Natural killer cell (primary cell): ENCODE measurements at regions not wholly inside any gene's neighbourhood (a gene's known extent, or its start where the extent isn't known, plus 50 kb on each side); places are given as distances from the start of the nearest gene placed in this dataset.

Source experiments
- ATAC-seq, 3 donors: fragments of 150-1000 bp in 2 of 3; fragments of 200-7000 bp in 1 of 3; cut with Tn5 transposase; 1 replicate in 1 of 3; 2 replicates in 2 of 3; pipeline ENCODE4 v1.10.0; 2021; ENCODE audit warnings: mild to moderate bottlenecking in 2 of 3, moderate library complexity in 2 of 3
- DNase-seq, 2 donors: peaks; one replicate each; pipeline versions ENCODE4 v3.0.0 to v3.0.0-alpha.2; 2013 to 2021; ENCODE audit warnings: mixed read lengths in 1 of 2
- H3K27ac ChIP-seq: one replicate; pipeline ENCODE4 v1.5.1; 2013; ENCODE audit warnings: mild to moderate bottlenecking, low read length
- H3K27me3 ChIP-seq: one replicate; pipeline ENCODE4 v1.6.1; 2013; ENCODE audit warnings: low read length; ENCODE audit not compliant: control insufficient read depth, insufficient read depth
- H3K36me3 ChIP-seq: one replicate; pipeline ENCODE4 v1.6.1; 2013; ENCODE audit warnings: low read length; ENCODE audit not compliant: control insufficient read depth, insufficient read depth
- H3K4me1 ChIP-seq: one replicate; pipeline ENCODE4 v1.6.1; 2013; ENCODE audit warnings: low read length; ENCODE audit not compliant: control insufficient read depth, insufficient read depth
- H3K4me3 ChIP-seq: one replicate; pipeline ENCODE4 v1.5.1; 2013; ENCODE audit warnings: low read length
- H3K9me3 ChIP-seq: one replicate; pipeline ENCODE4 v1.6.1; 2013; ENCODE audit warnings: low read length; ENCODE audit not compliant: control insufficient read depth, insufficient read depth
- H3K27ac Mint-ChIP-seq, 2 donors: one replicate each; pipeline ENCODE4 v1.8.0; 2022; ENCODE audit warnings: mild to moderate bottlenecking in 2 of 2, mixed read lengths in 2 of 2, moderate library complexity in 1 of 2
- H3K27me3 Mint-ChIP-seq, 2 donors: one replicate each; pipeline ENCODE4 v1.8.0; 2022; ENCODE audit warnings: low read depth in 2 of 2, mixed read lengths in 2 of 2
- H3K36me3 Mint-ChIP-seq: one replicate; pipeline ENCODE4 v1.8.0; 2022; ENCODE audit warnings: mixed read lengths
- H3K4me1 Mint-ChIP-seq, 2 donors: one replicate each; pipeline ENCODE4 v1.8.0; 2022; ENCODE audit warnings: mixed read lengths in 2 of 2
- H3K4me3 Mint-ChIP-seq: one replicate; pipeline ENCODE4 v1.8.0; 2022; ENCODE audit warnings: mild to moderate bottlenecking, moderate library complexity, mixed read lengths
- H3K9me3 Mint-ChIP-seq, 2 donors: one replicate each; pipeline ENCODE4 v1.8.0; 2022; ENCODE audit warnings: mixed read lengths in 2 of 2
- CTCF ChIP-seq: fragments of 200-600 bp; IDR thresholded peaks from one replicate; pipeline ENCODE4 v1.8.0; 2022; ENCODE audit warnings: antibody characterized with exemption
- WGBS: methylation state at CpG from one replicate; pipeline ENCODE4 v1.1.7; 2013; ENCODE audit warnings: missing lambda C conversion rate; ENCODE audit not compliant: insufficient coverage; 5-methylcytosine and 5-hydroxymethylcytosine counted together
- intact Hi-C: fragments of 100-400 bp; cut with micrococcal nuclease; formaldehyde crosslinking; loops from one replicate; pipeline ENCODE4 v1.14.2; 2022

GRCh38 chr1:213443415-213443814 is 392.4 kb downstream of the RPS6KC1 start:
- no peak for TF ChIP-seq CTCF
- no peak overlapping the region for H3K4me3 ChIP-seq
- no peak overlapping the region for H3K4me3 Mint-ChIP-seq
- H3K27me3 Mint-ChIP-seq: peaks cover 0 to 8% of the 10 kb centered on the region in 2 donors
- intact Hi-C loops: no loop called here
- H3K4me1 ChIP-seq: no peaks in the 10 kb centered on the region
- no peaks in the 10 kb centered on the region for H3K36me3 Mint-ChIP-seq
- H3K4me1 Mint-ChIP-seq: no peaks in the 10 kb centered on the region
- H3K27me3 ChIP-seq: no peaks in the 10 kb centered on the region
- no peaks in the 10 kb centered on the region for H3K9me3 Mint-ChIP-seq
- H3K9me3 ChIP-seq: no peaks in the 10 kb centered on the region
- DNase-seq (no peak), ATAC-seq (no peak)
- H3K27ac Mint-ChIP-seq: no peak overlapping the region
- no peaks in the 10 kb centered on the region for H3K36me3 ChIP-seq
- no peak overlapping the region for H3K27ac ChIP-seq
- WGBS: 87% methylated on average over 4 of the region's 5 CpGs

GRCh38 chr1:213444224-213444623 is 393.2 kb downstream of the RPS6KC1 start:
- WGBS: 68% methylated on average over 6 of the region's 6 CpGs
- intact Hi-C loops: no loop called here

GRCh38 chr1:213446496-213446895 is 395.5 kb downstream of the RPS6KC1 start:
- intact Hi-C loops: no loop called here
- H3K4me1 Mint-ChIP-seq: no peaks in the 10 kb centered on the region
- no peaks in the 10 kb centered on the region for H3K9me3 ChIP-seq

More at GRCh38 chr1:213444224-213444623, 393.2 kb downstream of the RPS6KC1 start:
- Mint-ChIP-seq H3K4me3 (no peak overlapping the region), H3K9me3 (no peaks in the 10 kb centered on the region), H3K27ac (no peak overlapping the region), H3K36me3 (no peaks in the 10 kb centered on the region), H3K4me1 (no peaks in the 10 kb centered on the region), H3K27me3 (peaks cover 0 to 7% of the 10 kb centered on the region in 2 donors)
- Histone ChIP-seq H3K4me3 (no peak overlapping the region), H3K27ac (no peak overlapping the region), H3K27me3 (no peaks in the 10 kb centered on the region), H3K9me3 (no peaks in the 10 kb centered on the region), H3K4me1 (no peaks in the 10 kb centered on the region), H3K36me3 (no peaks in the 10 kb centered on the region)
- no peak for DNase-seq
- TF ChIP-seq CTCF: no peak
- no peak for ATAC-seq

More at GRCh38 chr1:213446496-213446895, 395.5 kb downstream of the RPS6KC1 start:
- H3K36me3 ChIP-seq: no peaks in the 10 kb centered on the region
- ATAC-seq: no peak
- no peak overlapping the region for H3K27ac ChIP-seq
- DNase-seq: no peak
- H3K27me3 Mint-ChIP-seq: peaks cover 6 to 8% of the 10 kb centered on the region in 2 donors
- H3K9me3 Mint-ChIP-seq: no peaks in the 10 kb centered on the region
- WGBS: 83% methylated on average over 4 of the region's 5 CpGs
- H3K4me3 ChIP-seq: no peak overlapping the region
- no peak for TF ChIP-seq CTCF
- H3K27ac Mint-ChIP-seq: no peak overlapping the region
- no peaks in the 10 kb centered on the region for H3K4me1 ChIP-seq
- no peaks in the 10 kb centered on the region for H3K27me3 ChIP-seq
- no peak overlapping the region for H3K4me3 Mint-ChIP-seq
- H3K36me3 Mint-ChIP-seq: no peaks in the 10 kb centered on the region
